Gastroesophageal sphincter (tissue), 3 donors: ENCODE measurements at regions not wholly inside any gene's neighbourhood (a gene's known extent, or its start where the extent isn't known, plus 50 kb on each side); places are given as distances from the start of the nearest gene placed in this dataset.

Source experiments
- CTCF ChIP-seq, 4 experiments: fragments of 200-600 bp in 2 of 4; fragments of 450-650 bp in 2 of 4; sonication (generic) in 1 of 4; IDR thresholded peaks; one replicate each; pipeline ENCODE4 v1.5.1; 2017 to 2019; ENCODE audit warnings: antibody characterized with exemption in 4 of 4, mild to moderate bottlenecking in 2 of 4, moderate library complexity in 2 of 4
- POLR2AphosphoS5 ChIP-seq: sonication (generic); formaldehyde crosslinking; IDR thresholded peaks from one replicate; pipeline ENCODE4 v1.6.1; 2017; ENCODE audit warnings: antibody characterized with exemption

- no peak for TF ChIP-seq CTCF (IDR thresholded peaks at IDR 0.05)
- TF ChIP-seq POLR2AphosphoS5, result no peak
These were observed 262.7 kb downstream of the DLEU7 start for GRCh38 chr13:50580684-50581305.
